H1 (cell line): ENCODE measurements at regions not wholly inside any gene's neighbourhood (a gene's known extent, or its start where the extent isn't known, plus 50 kb on each side); places are given as distances from the start of the nearest gene placed in this dataset.

Experiments
- CTCF ChIA-PET: fragments of 300-600 bp; sonication (Branson Sonifier 250); formaldehyde crosslinking; loops from one replicate; lab custom pipeline; 2021; ENCODE audit not compliant: partially characterized antibody; lab: Charles Lee
- POLR2A ChIA-PET: fragments of 300-600 bp; sonication (Branson Sonifier 250); formaldehyde crosslinking; loops from one replicate; lab custom pipeline; 2021; ENCODE audit warnings: inconsistent platforms; ENCODE audit not compliant: partially characterized antibody; lab: Charles Lee
- DNase-seq, 2 experiments: peaks; one replicate each; pipeline versions ENCODE4 v3.0.0 to v3.0.0-alpha.2; 2010 to 2022; ENCODE audit warnings: low spot score in 2 of 2, low read depth in 1 of 2, mixed read lengths in 1 of 2
- FAIRE-seq: peaks from 2 replicates; lab custom pipeline; 2011; peaks lifted over from hg19 to GRCh38; lab: Jason Lieb, UNC
- H2AFZ ChIP-seq: 2 replicates; pipeline ENCODE4 v1.8.1; 2012; ENCODE audit warnings: low read length, inconsistent platforms
- H2AK5ac ChIP-seq: 2 replicates; pipeline ENCODE4 v1.6.1; 2013; ENCODE audit warnings: low read depth, low read length
- H2BK120ac ChIP-seq: replicated peaks from 2 replicates; pipeline ENCODE3; 2013; ENCODE audit warnings: low read depth, low read length, inconsistent platforms
- H2BK12ac ChIP-seq: 2 replicates; pipeline ENCODE4 v1.6.1; 2013; ENCODE audit warnings: low read depth, low read length
- H2BK15ac ChIP-seq: 2 replicates; pipeline ENCODE4 v1.6.1; 2013; ENCODE audit warnings: low read length
- H2BK20ac ChIP-seq: 2 replicates; pipeline ENCODE4 v1.6.1; 2013; ENCODE audit warnings: low read length
- H2BK5ac ChIP-seq: 2 replicates; pipeline ENCODE4 v1.6.1; 2013; ENCODE audit warnings: low read depth, low read length
- H3K14ac ChIP-seq: 2 replicates; pipeline ENCODE4 v1.6.1; 2013; ENCODE audit warnings: inconsistent platforms; ENCODE audit not compliant: insufficient read length
- H3K18ac ChIP-seq: 2 replicates; pipeline ENCODE4 v1.6.1; 2013; ENCODE audit warnings: low read length; ENCODE audit errors: extremely low read depth
- H3K23ac ChIP-seq: 2 replicates; pipeline ENCODE4 v1.6.1; 2013; ENCODE audit warnings: inconsistent platforms; ENCODE audit not compliant: insufficient read length
- H3K23me2 ChIP-seq: 2 replicates; pipeline ENCODE4 v1.6.1; 2013; ENCODE audit warnings: low read depth, low read length
- H3K27ac ChIP-seq: 2 replicates; pipeline ENCODE4 v1.6.1; 2011; ENCODE audit warnings: low read depth, low read length, inconsistent platforms
- H3K27me3 ChIP-seq, 4 experiments: replicated peaks in 1 of 4; 1 replicate in 1 of 4; 2 replicates in 3 of 4; pipeline versions ENCODE4 v1.6.1 to v1.8.1; 2011 to 2013; ENCODE audit warnings: low read length in 3 of 4, mild to moderate bottlenecking in 3 of 4, inconsistent platforms in 2 of 4, mixed read lengths in 2 of 4, moderate library complexity in 1 of 4; ENCODE audit not compliant: control insufficient read depth in 3 of 4, insufficient read depth in 3 of 4; ENCODE audit errors: extremely low read depth in 1 of 4
- H3K36me3 ChIP-seq, 4 experiments: 2 replicates each; pipeline versions ENCODE4 v1.6.1 to v1.8.1; 2011 to 2013; ENCODE audit warnings: mild to moderate bottlenecking in 4 of 4, low read length in 3 of 4, moderate library complexity in 2 of 4, control low read depth in 1 of 4, inconsistent platforms in 1 of 4; ENCODE audit not compliant: insufficient read depth in 4 of 4, control insufficient read depth in 2 of 4
- H3K4ac ChIP-seq: replicated peaks from 2 replicates; pipeline ENCODE3; 2013; ENCODE audit warnings: low read length, low read depth, mixed read lengths, inconsistent platforms; ENCODE audit not compliant: insufficient read length
- H3K4me1 ChIP-seq, 4 experiments: replicated peaks in 1 of 4; 1 replicate in 1 of 4; 2 replicates in 3 of 4; pipeline versions ENCODE4 v1.6.1 to v1.8.1; 2011 to 2013; ENCODE audit warnings: low read length in 3 of 4, inconsistent platforms in 2 of 4, mixed read lengths in 1 of 4; ENCODE audit not compliant: insufficient read depth in 4 of 4, control insufficient read depth in 3 of 4
- H3K4me2 ChIP-seq, 2 experiments: 2 replicates each; pipeline versions ENCODE4 v1.6.1 to v1.8.1; 2011 to 2013; ENCODE audit warnings: low read depth in 2 of 2, low read length in 2 of 2, control low read depth in 1 of 2, inconsistent platforms in 1 of 2, mild to moderate bottlenecking in 1 of 2; ENCODE audit not compliant: insufficient read depth in 1 of 2
- H3K4me3 ChIP-seq, 4 experiments: fragments of 200-600, 300-600 bp in 1 of 4; sonication (generic), shearing (Covaris generic), sonication (Bioruptor Twin) in 1 of 4; 2 replicates each; pipeline versions ENCODE4 v1.5.1 to v1.8.1; 2011 to 2016; ENCODE audit warnings: low read length in 4 of 4, low read depth in 3 of 4, control low read depth in 2 of 4, inconsistent platforms in 2 of 4, mild to moderate bottlenecking in 2 of 4, mixed read lengths in 1 of 4, moderate library complexity in 1 of 4; ENCODE audit not compliant: insufficient read depth in 2 of 4; ENCODE audit errors: extremely low read depth in 1 of 4
- H3K56ac ChIP-seq: replicated peaks from 2 replicates; pipeline ENCODE3; 2013; ENCODE audit warnings: low read depth, mild to moderate bottlenecking, mixed read lengths, low read length, inconsistent platforms; ENCODE audit not compliant: insufficient read length
- H3K79me1 ChIP-seq: 2 replicates; pipeline ENCODE4 v1.6.1; 2013; ENCODE audit warnings: low read depth, low read length, control low read depth
- H3K79me2 ChIP-seq, 2 experiments: 2 replicates each; pipeline versions ENCODE4 v1.6.1 to v1.8.1; 2012 to 2013; ENCODE audit warnings: low read length in 2 of 2, mild to moderate bottlenecking in 2 of 2, inconsistent platforms in 1 of 2; ENCODE audit not compliant: insufficient read depth in 2 of 2, control insufficient read depth in 1 of 2
- H3K9ac ChIP-seq, 4 experiments: replicated peaks in 1 of 4; 1 replicate in 1 of 4; 2 replicates in 3 of 4; pipeline versions ENCODE4 v1.6.1 to v1.8.1; 2011 to 2013; ENCODE audit warnings: low read depth in 3 of 4, low read length in 3 of 4, control low read depth in 2 of 4, mild to moderate bottlenecking in 2 of 4, moderate library complexity in 2 of 4, inconsistent platforms in 1 of 4; ENCODE audit errors: extremely low read depth in 1 of 4
- H3K9me3 ChIP-seq, 2 experiments: 2 replicates each; pipeline versions ENCODE4 v1.6.1 to v1.8.1; 2012 to 2013; ENCODE audit warnings: mild to moderate bottlenecking in 2 of 2, moderate library complexity in 2 of 2, control low read depth in 1 of 2, inconsistent platforms in 1 of 2, low read depth in 1 of 2, low read length in 1 of 2, mixed read lengths in 1 of 2; ENCODE audit not compliant: insufficient read depth in 2 of 2
- H4K20me1 ChIP-seq, 2 experiments: replicated peaks in 1 of 2; 2 replicates each; pipeline versions ENCODE3 to v1.8.1; 2011 to 2013; ENCODE audit warnings: inconsistent platforms in 2 of 2, low read length in 2 of 2, mild to moderate bottlenecking in 1 of 2; ENCODE audit not compliant: insufficient read depth in 2 of 2, control insufficient read depth in 1 of 2
- H4K5ac ChIP-seq: 2 replicates; pipeline ENCODE4 v1.6.1; 2013; ENCODE audit warnings: low read length, low read depth, mixed read lengths, inconsistent platforms; ENCODE audit not compliant: insufficient read length
- H4K8ac ChIP-seq: 2 replicates; pipeline ENCODE4 v1.8.0; 2013; ENCODE audit warnings: mild to moderate bottlenecking, moderate library complexity, low read length, inconsistent platforms; ENCODE audit not compliant: insufficient read depth; ENCODE audit errors: extremely low read depth
- H4K91ac ChIP-seq: replicated peaks from 2 replicates; pipeline ENCODE3; 2013; ENCODE audit warnings: low read length, mixed read lengths, inconsistent platforms; ENCODE audit not compliant: insufficient read length
- BCL11A ChIP-seq, 2 experiments: IDR thresholded peaks; one replicate each; pipeline ENCODE4 v1.6.1; 2011; ENCODE audit warnings: low read depth in 2 of 2, low read length in 2 of 2, mild to moderate bottlenecking in 2 of 2
- CBX5 ChIP-seq: fragments of 300-800, 300-1000 bp; sonication (generic); IDR thresholded peaks from 2 replicates; pipeline ENCODE4 v1.7.1; 2016; ENCODE audit warnings: antibody characterized with exemption, low read length, low read depth
- CTBP2 ChIP-seq: IDR thresholded peaks from 2 replicates; pipeline ENCODE4 v1.7.0; 2011; ENCODE audit warnings: borderline replicate concordance, mild to moderate bottlenecking, moderate library complexity, mixed read lengths, low read length; ENCODE audit not compliant: insufficient read depth, insufficient read length
- HDAC2 ChIP-seq, 2 experiments: fragments of 300-600 bp in 1 of 2; sonication (generic) in 1 of 2; IDR thresholded peaks; 2 replicates each; pipeline ENCODE4 v1.6.1; 2011 to 2012; ENCODE audit warnings: low read depth in 2 of 2, low read length in 2 of 2, mild to moderate bottlenecking in 2 of 2, moderate library complexity in 2 of 2, borderline replicate concordance in 1 of 2, inconsistent platforms in 1 of 2
- NRF1 ChIP-seq: IDR thresholded peaks from 2 replicates; pipeline ENCODE4 v1.6.1; 2011; ENCODE audit warnings: mild to moderate bottlenecking, low read depth, low read length, improper control_type of control experiment
- SIX5 ChIP-seq: IDR thresholded peaks from 2 replicates; pipeline ENCODE4 v1.6.1; 2011; ENCODE audit warnings: mild to moderate bottlenecking, low read depth, low read length
- SP1 ChIP-seq: IDR thresholded peaks from 2 replicates; pipeline ENCODE4 v1.6.1; 2011; ENCODE audit warnings: low read depth, low read length
- WGBS, 2 experiments: shearing (Covaris generic) in 1 of 2; methylation state at CpG; one replicate each; pipeline versions ENCODE4 v1.1.6 to v1.1.7; 2013 to 2015; ENCODE audit warnings: low lambda C conversion rate in 2 of 2, mixed read lengths in 2 of 2, inconsistent platforms in 1 of 2, low coverage in 1 of 2, missing lambda C conversion rate in 1 of 2; ENCODE audit not compliant: insufficient replicate concordance in 2 of 2, insufficient coverage in 1 of 2, insufficient read length in 1 of 2; ENCODE audit errors: extremely low coverage in 1 of 2, missing lambda C conversion rate in 1 of 2; 5-methylcytosine and 5-hydroxymethylcytosine counted together

DNA sequence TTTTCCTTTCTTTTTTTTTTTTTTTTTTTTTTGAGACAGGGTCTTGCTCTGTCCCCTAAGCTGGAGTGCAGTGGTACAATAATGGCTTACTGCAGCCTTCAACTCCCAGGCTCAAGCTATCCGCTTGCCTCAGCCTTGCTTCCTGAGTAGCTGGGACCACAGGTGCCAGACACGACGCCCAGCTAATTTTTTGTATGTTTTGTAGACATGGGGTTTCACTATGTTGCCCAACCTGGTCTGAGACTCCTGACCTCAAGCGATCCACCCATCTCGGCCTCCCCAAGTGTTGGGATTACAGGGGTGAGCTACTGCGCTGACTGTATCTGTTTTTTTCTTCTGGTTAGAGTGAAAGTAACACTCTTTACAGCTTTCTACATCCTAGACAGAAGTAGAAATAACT is 167.9 kb upstream of the FOXN2 start:
- Histone ChIP-seq H4K8ac (no peak overlapping the region), H2BK5ac (no peak overlapping the region), H2BK20ac (no peak overlapping the region), H4K5ac (no peak overlapping the region), H3K4me2 (no peak overlapping the region), H2AK5ac (no peak overlapping the region), H3K79me2 (no peaks in the 10 kb centered on the region), H3K4me3 (no peak overlapping the region), H4K20me1 (no peaks in the 10 kb centered on the region), H3K18ac (no peak overlapping the region; the same call in 1 of the 2 replicates), H4K91ac (no peak overlapping the region), H3K9me3 (no peaks in the 10 kb centered on the region), H3K9ac (no peak overlapping the region), H3K4me1 (no peaks in the 10 kb centered on the region), H2BK120ac (no peak overlapping the region), H3K14ac (no peak overlapping the region), H3K23me2 (no peaks in the 10 kb centered on the region), H3K27me3 (no peaks in the 10 kb centered on the region), H2AFZ (no peak overlapping the region), H2BK12ac (no peak overlapping the region; the same call in 1 of the 2 replicates), H3K79me1 (no peaks in the 10 kb centered on the region), H3K36me3 (no peaks in the 10 kb centered on the region), H3K27ac (no peak overlapping the region), H3K56ac (no peak overlapping the region), H2BK15ac (no peak overlapping the region), H3K23ac (no peak overlapping the region), H3K4ac (no peak overlapping the region)
- WGBS, 2 experiments: 93% methylated on average over 6 of the region's 6 CpGs; no CpG with 5 or more reads in 1 of the 2 experiments
- CTCF ChIA-PET: interaction anchor here (1.0 kb wide), 1 partner anchor 240 kb away, joined by 3 read pairs; no protein-coding TSS in a partner anchor
- POLR2A ChIA-PET: interaction anchor here (1.3 kb wide), 1 partner anchor 27 kb away, joined by 4 read pairs; no protein-coding TSS in a partner anchor
- TF ChIP-seq SP1 (no peak), HDAC2 (IDR thresholded peaks at IDR 0.05; ENCODE audit: borderline replicate concordance in 1 of 2, low read depth in 2 of 2, low read length in 2 of 2) (no peak), NRF1 (no peak), CTBP2 (no peak), SIX5 (no peak), BCL11A (IDR thresholded peaks at IDR 0.05; ENCODE audit: low read depth in 2 of 2, low read length in 2 of 2) (no peak), CBX5 (no peak)
- no peak for FAIRE-seq
- DNase-seq: no peak
